Epithelial cell of prostate (primary cell): ENCODE measurements at regions not wholly inside any gene's neighbourhood (a gene's known extent, or its start where the extent isn't known, plus 50 kb on each side); places are given as distances from the start of the nearest gene placed in this dataset.

Source experiments
- DNase-seq: peaks from one replicate; pipeline ENCODE4 v3.0.0-alpha.2; 2011; ENCODE audit warnings: low read depth, low spot score
- H3K27ac ChIP-seq: fragments of 450-650 bp; 2 replicates; pipeline ENCODE4 v1.5.1; 2017; ENCODE audit warnings: mild to moderate bottlenecking

DNA sequence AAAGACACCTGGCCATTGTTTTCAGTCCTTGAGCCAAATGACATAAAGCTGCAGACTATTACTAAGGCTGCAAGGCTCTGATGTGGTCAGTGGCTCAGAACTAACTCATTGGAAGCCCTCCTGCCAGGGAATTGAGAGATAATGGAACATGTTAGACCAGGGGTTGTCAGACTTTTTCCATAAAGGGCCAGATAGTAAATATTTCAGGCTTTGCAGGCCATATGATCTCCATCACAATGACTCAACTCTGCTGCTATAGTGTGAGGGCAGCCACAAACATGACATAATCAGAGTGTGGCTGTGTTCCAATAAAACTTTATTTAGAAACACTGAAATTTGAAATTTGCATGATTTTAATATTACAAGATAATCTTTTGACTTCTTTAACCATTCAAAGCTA, 140.3 kb downstream of the TMEM30B start:
- no peak for DNase-seq
- H3K27ac ChIP-seq: peak overlapping the region; percentile 25

DNA sequence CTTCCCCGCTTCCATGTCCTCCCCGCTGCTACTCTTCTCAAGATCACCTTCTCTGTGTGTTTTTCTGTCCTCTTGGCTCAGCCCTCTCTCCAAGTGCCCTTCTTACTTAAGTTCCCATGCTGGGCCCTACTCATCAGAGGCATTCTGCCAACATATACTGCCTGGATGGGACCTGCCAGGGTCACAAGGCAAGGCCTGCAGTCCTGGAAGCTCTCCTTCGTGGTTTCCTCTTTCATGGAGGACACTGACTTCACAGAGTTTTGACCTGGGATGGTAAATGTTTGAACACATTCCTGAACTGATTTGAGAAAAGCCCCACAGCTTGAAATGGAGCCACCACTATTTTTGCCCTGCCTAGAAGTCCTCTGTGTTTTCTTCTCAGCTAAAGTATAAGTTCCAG, 140.9 kb downstream of the TMEM30B start:
- no peak for DNase-seq
- H3K27ac ChIP-seq: peak overlapping the region; percentile 25

DNA sequence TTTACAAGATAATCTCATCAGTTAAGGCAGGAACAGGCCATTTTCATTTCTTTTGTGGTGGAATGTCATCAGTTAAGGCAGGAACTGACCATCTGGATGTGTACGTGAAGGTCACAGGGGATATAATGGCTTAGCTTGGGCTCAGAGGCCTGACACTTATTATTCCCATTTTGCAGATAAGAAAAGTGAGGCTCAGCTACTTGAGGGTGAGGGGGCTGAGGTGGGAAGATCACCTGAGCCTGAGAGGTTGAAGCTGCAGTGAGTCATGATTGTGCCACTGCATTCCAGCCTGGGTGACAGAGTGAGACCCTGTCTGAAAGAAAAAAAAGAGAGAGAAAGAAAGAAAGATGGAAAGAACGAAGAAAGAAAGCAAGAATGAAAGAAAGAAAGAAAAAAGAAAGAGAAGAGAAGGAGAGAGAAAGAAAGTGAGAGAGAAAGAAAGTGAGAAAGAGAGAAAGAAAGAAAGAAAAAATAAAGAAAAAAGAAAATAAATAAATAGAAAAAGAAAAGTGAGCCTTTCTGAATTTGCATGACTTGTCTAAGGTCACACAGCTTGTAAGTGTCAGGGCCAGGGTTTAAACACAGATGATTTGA, 142.0 kb downstream of the TMEM30B start:
- no peak for DNase-seq
- no peak overlapping the region for H3K27ac ChIP-seq

DNA sequence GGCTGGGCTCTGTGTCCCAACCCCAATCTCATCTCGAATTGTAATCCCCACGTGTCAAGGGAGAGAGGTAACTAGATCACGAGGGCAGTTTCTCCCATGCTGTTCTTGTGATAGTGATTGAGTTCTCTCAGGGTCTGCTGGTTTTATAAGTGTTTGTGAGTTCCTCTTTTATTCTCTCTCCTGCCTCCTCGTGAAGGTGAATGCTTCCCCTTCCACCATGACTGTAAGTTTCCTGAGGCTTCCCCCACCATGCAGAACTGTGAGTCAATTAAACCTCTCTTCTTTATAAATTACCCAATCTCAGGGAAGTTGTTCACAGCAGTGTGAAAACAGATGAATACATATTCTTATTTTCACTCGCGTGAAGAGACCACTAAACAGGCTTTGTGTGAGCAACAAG, 148.2 kb downstream of the TMEM30B start:
- no peak for DNase-seq
- no peak overlapping the region for H3K27ac ChIP-seq

- no peak for DNase-seq
- H3K27ac ChIP-seq: no peak overlapping the region
These were observed 148.8 kb downstream of the TMEM30B start for GRCh38 chr14:61132336-61132735.

GRCh38 chr14:61130512-61131260, 149.6 kb downstream of the SLC38A6 start:
- DNase-seq: no peak
- no peak overlapping the region for H3K27ac ChIP-seq

DNA sequence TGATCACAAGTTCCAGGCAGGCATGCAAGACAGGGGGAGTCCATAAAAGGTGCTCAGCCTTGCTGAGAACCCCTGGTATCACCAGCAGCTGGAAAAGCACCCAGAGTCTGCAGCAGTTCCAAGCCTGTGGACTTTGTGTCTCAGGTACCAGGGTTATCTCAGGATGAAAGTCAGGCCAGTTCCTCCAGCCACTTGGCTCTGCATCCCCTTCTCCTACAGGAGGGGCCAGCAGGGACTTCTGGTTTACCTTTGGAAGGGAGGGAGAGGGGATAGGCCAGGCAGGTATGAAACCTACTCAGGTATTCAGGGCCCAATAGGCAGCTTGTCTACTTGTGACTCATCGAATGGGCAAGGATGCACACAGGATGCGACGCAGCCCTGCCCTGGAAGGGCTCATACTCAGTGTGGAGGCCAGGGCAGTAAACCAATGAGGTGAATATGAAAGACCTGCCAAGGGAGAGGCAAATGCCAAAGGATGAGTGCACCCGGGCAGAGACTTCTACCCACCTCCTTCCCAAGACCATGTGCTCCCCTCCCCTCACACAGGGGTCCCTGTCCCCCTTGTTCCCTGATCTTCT, 148.2 kb downstream of the SLC38A6 start:
- H3K27ac ChIP-seq: no peak overlapping the region
- DNase-seq: no peak

GRCh38 chr14:61128382-61129167, 147.5 kb downstream of the SLC38A6 start:
- no peak for DNase-seq
- no peak overlapping the region for H3K27ac ChIP-seq

DNA sequence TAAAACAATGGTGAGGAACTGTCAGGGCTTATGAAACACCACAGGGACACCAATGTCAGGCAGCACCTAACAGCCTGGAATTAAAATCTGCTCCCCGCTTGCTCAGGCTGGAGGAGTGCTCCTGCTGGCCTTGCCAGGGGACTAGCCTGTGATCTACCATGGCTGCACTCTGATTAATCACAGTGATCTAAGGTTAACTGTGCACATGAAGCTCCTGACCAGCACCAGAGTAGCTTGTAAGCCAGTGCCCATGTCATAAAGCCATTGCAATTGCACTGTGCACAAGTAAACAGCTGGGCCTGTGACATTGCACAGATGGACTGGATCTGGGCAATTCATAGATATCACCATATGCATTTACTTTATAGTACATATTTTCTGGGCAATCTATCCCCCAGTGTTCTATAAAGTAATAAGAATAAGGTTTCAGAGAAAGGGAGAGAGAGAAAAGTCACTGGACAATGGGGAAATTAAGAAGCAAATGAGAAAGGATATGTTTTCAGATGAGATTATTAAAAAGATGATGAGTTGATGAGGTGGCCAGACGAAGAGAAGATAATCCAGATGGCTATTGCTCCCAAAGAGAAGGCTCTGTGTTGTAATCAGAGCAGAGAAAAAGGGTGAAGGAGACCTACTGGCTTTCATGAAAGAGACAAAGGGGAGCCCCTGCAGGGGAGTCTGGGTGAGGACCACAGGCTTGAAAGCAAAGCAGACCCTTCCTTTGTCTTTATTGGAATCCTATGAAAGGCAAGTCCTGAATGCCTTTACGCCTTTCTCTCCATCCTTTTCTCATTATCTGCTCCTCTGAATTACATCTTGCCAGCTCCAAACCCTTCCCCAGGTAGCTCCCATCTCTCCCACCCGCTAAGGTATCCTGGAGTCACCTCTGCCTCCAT, 145.8 kb downstream of the SLC38A6 start:
- H3K27ac ChIP-seq: no peak overlapping the region

GRCh38 chr14:61125867-61126572, 145.0 kb downstream of the SLC38A6 start:
- no peak for DNase-seq
- no peak overlapping the region for H3K27ac ChIP-seq

More for the DNA sequence above, 145.8 kb downstream of the SLC38A6 start:
- DNase-seq: no peak

DNA sequence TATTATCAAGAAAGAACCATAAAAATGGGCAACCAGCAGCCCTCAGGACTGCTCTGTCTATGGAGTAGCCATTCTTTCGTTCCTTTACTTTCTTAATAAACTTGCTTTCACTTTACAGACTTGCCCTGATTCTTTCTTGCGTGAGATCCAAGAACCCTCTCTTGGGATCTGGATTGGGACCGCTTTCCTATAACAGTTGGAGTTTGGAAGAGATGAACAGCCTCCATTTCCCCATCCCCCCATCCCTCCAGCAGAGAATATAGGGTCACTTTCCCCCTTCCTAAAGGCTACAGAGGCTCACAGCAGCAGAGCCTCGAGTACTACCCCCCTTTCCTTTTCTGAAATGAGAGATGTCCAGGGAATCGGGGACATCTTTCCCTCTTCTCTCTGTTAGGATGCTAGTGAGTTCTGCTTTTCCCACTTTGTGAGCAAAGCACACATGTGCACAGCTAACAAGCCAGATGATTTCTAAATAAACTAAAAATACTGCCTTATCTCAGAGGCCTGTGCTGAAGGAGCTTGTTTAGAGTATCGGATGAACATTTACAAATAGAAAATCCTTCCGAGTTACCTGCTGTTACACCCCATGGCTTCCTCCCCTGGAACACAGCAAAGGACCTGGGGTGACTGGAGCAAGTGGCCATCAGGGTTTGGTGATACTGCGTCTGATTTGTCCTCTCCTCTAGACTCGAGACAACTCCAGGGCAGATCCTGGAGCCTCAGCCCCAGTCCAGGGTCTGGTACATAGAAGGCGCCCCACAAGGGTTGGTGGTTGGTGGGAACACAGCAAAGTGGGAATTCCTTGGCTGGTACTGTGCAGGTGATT, 144.2 kb downstream of the SLC38A6 start:
- H3K27ac ChIP-seq: no peak overlapping the region
- DNase-seq: no peak

DNA sequence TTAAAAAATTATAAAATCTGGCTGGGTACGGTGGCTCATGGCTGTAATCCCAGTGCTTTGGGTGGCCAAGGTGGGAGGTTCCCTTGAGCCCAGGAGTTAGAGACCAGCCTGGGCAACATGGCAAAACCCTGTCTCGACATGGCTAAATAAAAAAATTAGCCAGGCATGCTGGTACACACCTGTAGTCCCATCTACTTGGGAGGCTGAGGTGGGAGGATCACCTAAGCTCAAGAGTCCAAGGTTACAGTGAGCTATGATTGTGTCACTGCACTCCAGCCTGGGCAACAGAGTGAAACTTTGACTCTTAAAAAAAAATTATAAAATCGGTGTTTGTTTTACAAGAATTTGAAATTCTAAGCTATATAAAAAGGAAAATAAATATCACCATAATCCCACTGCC, 141.8 kb downstream of the SLC38A6 start:
- H3K27ac ChIP-seq: no peak overlapping the region
- DNase-seq: no peak

DNA sequence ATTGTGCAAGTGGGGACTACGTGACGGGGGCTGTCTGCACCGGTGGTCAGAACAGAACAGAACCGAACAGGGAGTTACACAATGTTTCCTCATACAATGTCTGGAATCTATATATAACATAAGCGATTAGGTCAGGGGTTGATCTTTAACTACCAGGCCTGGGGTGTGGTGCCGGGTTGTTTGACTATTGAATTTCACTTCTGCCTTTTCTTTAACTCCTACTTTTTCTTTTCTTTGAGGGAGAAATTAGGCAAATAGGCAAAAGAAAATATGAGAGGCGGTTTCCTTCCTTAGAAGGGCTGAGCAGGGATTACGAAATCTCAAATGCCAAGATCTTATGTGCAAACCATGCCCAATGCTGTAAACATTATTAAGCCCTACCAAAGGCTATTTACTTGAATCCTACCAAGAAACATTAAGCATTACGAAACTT, 140.3 kb downstream of the SLC38A6 start:
- DNase-seq: no peak

DNA sequence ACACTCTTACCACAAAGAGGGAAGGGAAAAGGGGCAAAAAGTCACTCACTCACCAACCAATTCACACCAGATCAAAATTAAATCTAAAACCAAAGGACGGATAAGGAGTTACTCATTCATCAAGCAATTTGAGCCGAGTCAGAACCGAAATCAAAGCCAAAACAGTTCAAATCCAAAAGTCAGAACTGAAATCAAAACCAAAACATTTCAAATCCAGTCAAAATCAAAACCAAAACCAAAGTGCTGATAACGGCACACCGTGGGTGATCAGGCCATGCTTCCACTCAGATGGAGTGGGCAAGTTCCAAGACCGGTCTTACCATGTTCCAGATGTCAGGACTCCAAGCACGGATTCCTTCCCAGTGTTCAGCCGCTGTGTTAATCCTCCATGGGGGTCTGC, 139.5 kb downstream of the SLC38A6 start:
- no peak overlapping the region for H3K27ac ChIP-seq
- DNase-seq: no peak

More for the DNA sequence above, 140.3 kb downstream of the SLC38A6 start:
- no peak overlapping the region for H3K27ac ChIP-seq

DNA sequence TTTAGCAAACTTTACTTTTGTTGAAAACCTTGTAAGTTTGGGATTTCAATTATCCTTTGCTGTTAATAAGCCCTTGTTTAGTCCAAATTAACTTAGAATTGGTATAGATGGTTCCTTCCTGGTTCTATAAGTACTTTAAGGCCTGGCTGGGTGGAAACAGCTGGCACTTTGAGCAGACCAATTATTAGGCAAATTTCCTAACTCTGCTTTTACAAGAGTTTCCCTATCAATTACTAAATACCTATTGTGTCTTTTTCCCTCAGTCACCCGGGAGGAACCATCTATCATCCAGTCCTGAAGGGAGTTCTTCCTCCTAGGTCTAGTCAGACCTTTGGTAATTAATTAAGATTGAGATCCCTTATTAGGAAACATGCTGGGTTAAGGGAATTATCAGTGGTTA, 138.0 kb downstream of the SLC38A6 start:
- DNase-seq: no peak
- no peak overlapping the region for H3K27ac ChIP-seq

- no peak for DNase-seq
- no peak overlapping the region for H3K27ac ChIP-seq
These were observed 135.3 kb downstream of the SLC38A6 start for GRCh38 chr14:61116369-61116768.

DNA sequence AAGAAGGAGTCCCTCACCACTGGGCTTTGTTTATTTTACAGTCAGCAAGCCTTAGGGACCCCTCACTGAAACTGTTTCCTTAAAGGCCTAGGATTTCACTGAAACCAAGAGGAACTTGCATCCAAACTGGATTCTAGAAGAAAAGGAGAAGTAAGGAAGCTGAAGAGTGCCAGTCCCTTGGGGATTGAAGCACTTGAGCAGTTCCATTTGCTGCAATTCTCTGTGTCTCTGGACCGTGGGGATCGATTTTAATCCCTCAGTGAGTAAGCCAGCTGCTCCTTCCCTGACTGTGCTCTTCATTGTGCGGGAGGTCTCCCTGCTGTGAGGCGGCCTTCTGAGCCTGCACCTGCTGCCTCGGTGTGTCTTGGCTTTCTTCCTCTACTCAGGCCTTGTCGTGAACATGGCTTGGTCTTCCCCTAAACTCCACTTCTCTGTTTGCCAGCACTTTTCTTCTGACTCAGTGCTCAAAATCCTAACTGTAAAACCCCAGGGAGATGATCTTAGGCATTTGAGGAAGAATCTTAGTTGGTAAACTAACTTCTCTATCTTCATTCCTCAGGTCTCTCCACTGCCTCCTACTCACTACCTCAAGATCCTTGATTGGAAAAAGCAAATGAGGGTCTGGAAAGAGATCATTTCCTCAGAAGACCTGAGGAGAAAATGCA, 132.6 kb downstream of the SLC38A6 start:
- H3K27ac ChIP-seq: no peak overlapping the region
- DNase-seq: no peak

DNA sequence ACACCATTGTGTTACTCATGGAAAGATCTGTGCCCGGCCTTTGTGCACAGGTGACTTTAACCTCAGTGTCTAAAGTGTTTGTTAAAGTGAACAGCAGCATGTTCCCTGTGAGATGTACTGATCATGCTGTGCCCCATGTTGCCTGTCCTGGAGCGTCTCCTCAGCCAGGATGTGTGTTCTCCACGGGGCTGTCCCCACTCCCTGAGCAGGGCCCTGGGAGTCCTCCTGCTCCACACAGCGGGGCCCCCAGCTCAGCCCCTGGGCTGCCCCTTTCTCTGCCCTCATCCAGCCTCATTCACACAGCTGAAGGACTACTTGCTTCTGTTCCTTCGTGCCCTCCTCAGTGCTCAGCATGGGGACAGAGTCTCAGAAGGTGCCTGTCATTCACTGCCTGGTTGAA, 131.5 kb downstream of the SLC38A6 start:
- DNase-seq: no peak
- H3K27ac ChIP-seq: no peak overlapping the region
